Activated CD4-positive, alpha-beta T cell treated with anti-CD3 and anti-CD28 coated beads, Interleukin-10, Interleukin-2, amounts not matched to agents 100 ng/mL and 50 ng/mL, durations not matched to agents 16 hours and 8 hours (primary cell): ENCODE measurements at regions not wholly inside any gene's neighbourhood (a gene's known extent, or its start where the extent isn't known, plus 50 kb on each side); places are given as distances from the start of the nearest gene placed in this dataset.

Experiments
- DNase-seq: peaks from one replicate; pipeline ENCODE4 v3.0.0-alpha.2; 2020

- no peak for DNase-seq
Measured at GRCh38 chr4:22336822-22337221, 179.0 kb downstream of the ADGRA3 start.

- no peak for DNase-seq
Measured at GRCh38 chr4:22334155-22334554, 181.7 kb downstream of the ADGRA3 start.

- DNase-seq, result no peak
Measured at GRCh38 chr4:22324422-22324821, 191.4 kb downstream of the ADGRA3 start.

GRCh38 chr4:22323691-22324090 lies 192.2 kb downstream of the ADGRA3 start:
- no peak for DNase-seq

- DNase-seq, result no peak
Measured at GRCh38 chr4:22322996-22323395, 192.9 kb downstream of the ADGRA3 start.

- DNase-seq, result no peak
Measured at GRCh38 chr4:22315628-22316027, 200.2 kb downstream of the ADGRA3 start.

GRCh38 chr4:22313976-22314375 lies 201.9 kb downstream of the ADGRA3 start:
- DNase-seq, result no peak

GRCh38 chr4:22312113-22312512 lies 203.8 kb downstream of the ADGRA3 start:
- DNase-seq, result no peak

- no peak for DNase-seq
Measured at GRCh38 chr4:22301253-22301652, 214.6 kb downstream of the ADGRA3 start.

GRCh38 chr4:22299678-22300077 lies 216.2 kb downstream of the ADGRA3 start:
- DNase-seq, result no peak

GRCh38 chr4:22287631-22288030 lies 228.2 kb downstream of the ADGRA3 start:
- no peak for DNase-seq

- DNase-seq, result no peak
Measured at GRCh38 chr4:22268350-22269025, 247.4 kb downstream of the ADGRA3 start.

- DNase-seq, result no peak
Measured at GRCh38 chr4:22264261-22264660, 251.6 kb downstream of the ADGRA3 start.

GRCh38 chr4:22253431-22253830 lies 262.4 kb downstream of the ADGRA3 start:
- DNase-seq, result no peak

- DNase-seq, result no peak
Measured at GRCh38 chr4:22246847-22247246, 269.0 kb downstream of the ADGRA3 start.

- no peak for DNase-seq
Measured at GRCh38 chr4:22245294-22245693, 270.6 kb downstream of the ADGRA3 start.

GRCh38 chr4:22241415-22241814 lies 274.5 kb downstream of the ADGRA3 start:
- no peak for DNase-seq

GRCh38 chr4:22240814-22241213 lies 275.1 kb downstream of the ADGRA3 start:
- DNase-seq, result no peak

- DNase-seq, result no peak
Measured at GRCh38 chr4:22238742-22239141, 277.1 kb downstream of the ADGRA3 start.

GRCh38 chr4:22237846-22238494 lies 277.9 kb downstream of the ADGRA3 start:
- DNase-seq, result no peak

GRCh38 chr4:22237155-22237751 lies 278.6 kb downstream of the ADGRA3 start:
- peak; percentile 28 for DNase-seq

GRCh38 chr4:22235698-22236097 lies 280.2 kb downstream of the ADGRA3 start:
- DNase-seq, result no peak

GRCh38 chr4:22233230-22233629 lies 282.6 kb downstream of the ADGRA3 start:
- no peak for DNase-seq

- no peak for DNase-seq
Measured at GRCh38 chr4:22220965-22221364, 272.4 kb upstream of the KCNIP4 start.
